IMR-90 (cell line): ENCODE measurements at regions not wholly inside any gene's neighbourhood (a gene's known extent, or its start where the extent isn't known, plus 50 kb on each side); places are given as distances from the start of the nearest gene placed in this dataset.
A peak's percentile ranks its signal among the peaks of the same experiment; 100 is the strongest.

Experiments
- ATAC-seq: fragments of 200-7000 bp; cut with Tn5 transposase; 2 replicates; pipeline ENCODE4 v1.9.1; 2020; ENCODE audit warnings: low read depth, mild to moderate bottlenecking, moderate library complexity
- BruUV-seq: library from RNA; stranded (reverse); fragments of 400-500 nt; replicated peaks from 2 replicates; lab custom pipeline; 2021; lab: Mats Ljungman, UMichigan
- CTCF ChIA-PET: fragments of 300-600 bp; formaldehyde crosslinking; extraction: SDS; loops from one replicate; lab custom pipeline; 2021; ENCODE audit warnings: antibody characterized with exemption; lab: Yijun Ruan, JAX
- POLR2A ChIA-PET: fragments of 300-600 bp; sonication (Branson Sonifier 250); formaldehyde crosslinking; loops from one replicate; lab custom pipeline; 2022; ENCODE audit warnings: antibody characterized with exemption; ENCODE audit not compliant: unreplicated experiment; lab: Charles Lee
- DNase-seq: peaks from one replicate; pipeline ENCODE4 v3.0.0; 2013
- H2AFZ ChIP-seq: replicated peaks from 2 replicates; pipeline ENCODE3; 2013; ENCODE audit warnings: low read length, mild to moderate bottlenecking; ENCODE audit not compliant: poor library complexity
- H2AK5ac ChIP-seq: 2 replicates; pipeline ENCODE4 v1.6.1; 2013; ENCODE audit warnings: low read depth, low read length, inconsistent platforms
- H2AK9ac ChIP-seq: replicated peaks from 2 replicates; pipeline ENCODE3; 2013; ENCODE audit warnings: mild to moderate bottlenecking, low read depth, low read length, moderate library complexity; ENCODE audit not compliant: poor library complexity
- H2BK120ac ChIP-seq: 2 replicates; pipeline ENCODE4 v1.6.1; 2013; ENCODE audit warnings: low read depth, low read length, inconsistent platforms
- H2BK15ac ChIP-seq: 3 replicates; pipeline ENCODE4 v1.6.1; 2013; ENCODE audit warnings: low read depth, low read length, inconsistent platforms
- H2BK20ac ChIP-seq: 2 replicates; pipeline ENCODE4 v1.6.1; 2013; ENCODE audit warnings: low read depth, mild to moderate bottlenecking, inconsistent platforms, low read length, moderate library complexity
- H2BK5ac ChIP-seq: 2 replicates; pipeline ENCODE4 v1.6.1; 2013; ENCODE audit warnings: mild to moderate bottlenecking, low read depth, low read length, inconsistent platforms; ENCODE audit not compliant: poor library complexity, severe bottlenecking
- H3K14ac ChIP-seq: replicated peaks from 2 replicates; pipeline ENCODE4 v1.6.1; 2013; ENCODE audit warnings: low read depth, low read length, inconsistent platforms
- H3K18ac ChIP-seq: 2 replicates; pipeline ENCODE4 v1.6.1; 2013; ENCODE audit warnings: low read depth, low read length, control low read depth
- H3K23ac ChIP-seq: 2 replicates; pipeline ENCODE4 v1.6.1; 2013; ENCODE audit warnings: low read depth, low read length, inconsistent platforms
- H3K27ac ChIP-seq: 2 replicates; pipeline ENCODE4 v1.5.1; 2013; ENCODE audit warnings: mild to moderate bottlenecking, control low read depth, low read length; ENCODE audit not compliant: insufficient read depth
- H3K27me3 ChIP-seq: 2 replicates; pipeline ENCODE4 v1.6.1; 2013; ENCODE audit warnings: low read length; ENCODE audit not compliant: control insufficient read depth, insufficient read depth
- H3K36me3 ChIP-seq: 2 replicates; pipeline ENCODE4 v1.6.1; 2013; ENCODE audit warnings: low read length, mixed read lengths; ENCODE audit not compliant: control insufficient read depth, insufficient read depth
- H3K4ac ChIP-seq: 2 replicates; pipeline ENCODE4 v1.6.1; 2013; ENCODE audit warnings: low read depth, low read length, inconsistent platforms
- H3K4me1 ChIP-seq: 2 replicates; pipeline ENCODE4 v1.6.1; 2013; ENCODE audit warnings: low read length, mixed read lengths; ENCODE audit not compliant: control insufficient read depth, insufficient read depth
- H3K4me2 ChIP-seq: 2 replicates; pipeline ENCODE4 v1.6.1; 2013; ENCODE audit warnings: low read depth, mild to moderate bottlenecking, control low read depth, low read length, moderate library complexity
- H3K4me3 ChIP-seq: 2 replicates; pipeline ENCODE4 v1.5.1; 2013; ENCODE audit warnings: low read depth, mild to moderate bottlenecking, control low read depth, low read length, moderate library complexity; ENCODE audit not compliant: insufficient read depth
- H3K56ac ChIP-seq: 2 replicates; pipeline ENCODE4 v1.6.1; 2013; ENCODE audit warnings: low read length, inconsistent platforms; ENCODE audit not compliant: insufficient read depth; ENCODE audit errors: extremely low read depth
- H3K79me1 ChIP-seq, 2 experiments: 2 replicates each; pipeline ENCODE4 v1.6.1; 2013; ENCODE audit warnings: low read length in 2 of 2, inconsistent platforms in 1 of 2, low read depth in 1 of 2
- H3K9ac ChIP-seq: 2 replicates; pipeline ENCODE4 v1.6.1; 2013; ENCODE audit warnings: low read depth, low read length, control low read depth
- H3K9me1 ChIP-seq: 2 replicates; pipeline ENCODE4 v1.6.1; 2013; ENCODE audit warnings: low read length, inconsistent platforms; ENCODE audit not compliant: insufficient read depth
- H3K9me3 ChIP-seq: 2 replicates; pipeline ENCODE4 v1.6.1; 2013; ENCODE audit warnings: low read length; ENCODE audit not compliant: control insufficient read depth, insufficient read depth
- H4K20me1 ChIP-seq: 2 replicates; pipeline ENCODE4 v1.6.1; 2013; ENCODE audit warnings: low read length, inconsistent platforms; ENCODE audit not compliant: insufficient read depth
- H4K5ac ChIP-seq: 2 replicates; pipeline ENCODE4 v1.6.1; 2013; ENCODE audit warnings: mild to moderate bottlenecking, low read depth, low read length, control low read depth
- H4K8ac ChIP-seq, 2 experiments: 2 replicates each; pipeline ENCODE4 v1.6.1; 2013; ENCODE audit warnings: low read depth in 2 of 2, low read length in 2 of 2, control low read depth in 1 of 2, inconsistent platforms in 1 of 2
- H4K91ac ChIP-seq: 2 replicates; pipeline ENCODE4 v1.6.1; 2013; ENCODE audit warnings: low read depth, low read length, inconsistent platforms; ENCODE audit not compliant: insufficient read depth
- BHLHE40 ChIP-seq: fragments of 150-350 bp; IDR thresholded peaks from 2 replicates; pipeline ENCODE4 v1.6.1; 2016; ENCODE audit warnings: mild to moderate bottlenecking, low read depth, low read length
- CEBPB ChIP-seq: IDR thresholded peaks from 2 replicates; pipeline ENCODE4 v1.6.1; 2012; ENCODE audit warnings: low read depth, low read length, improper control_type of control experiment
- CHD1 ChIP-seq: IDR thresholded peaks from 2 replicates; pipeline ENCODE4 v1.6.1; 2012; ENCODE audit warnings: low read depth, low read length, improper control_type of control experiment
- CTCF ChIP-seq: conservative IDR thresholded peaks from 2 replicates; pipeline ENCODE4 v1.5.1; 2012; ENCODE audit warnings: mild to moderate bottlenecking, low read depth, low read length, improper control_type of control experiment
- ELK1 ChIP-seq: fragments of 150-350 bp; IDR thresholded peaks from 2 replicates; pipeline ENCODE4 v1.6.1; 2016; ENCODE audit warnings: low read depth, mild to moderate bottlenecking, low read length, moderate library complexity, borderline replicate concordance
- FOS ChIP-seq: fragments of 150-350 bp; IDR thresholded peaks from 2 replicates; pipeline ENCODE4 v1.6.1; 2016; ENCODE audit warnings: low read depth, low read length
- MAFK ChIP-seq: IDR thresholded peaks from 2 replicates; pipeline ENCODE4 v1.6.1; 2012; ENCODE audit warnings: low read depth, low read length, improper control_type of control experiment
- MAZ ChIP-seq: IDR thresholded peaks from 2 replicates; pipeline ENCODE4 v1.6.1; 2012; ENCODE audit warnings: low read depth, mild to moderate bottlenecking, low read length, improper control_type of control experiment, moderate library complexity, borderline replicate concordance
- MXI1 ChIP-seq: IDR thresholded peaks from 2 replicates; pipeline ENCODE4 v1.6.1; 2012; ENCODE audit warnings: low read depth, mild to moderate bottlenecking, low read length, moderate library complexity, borderline replicate concordance
- NFE2L2 ChIP-seq: fragments of 150-350 bp; IDR thresholded peaks from 2 replicates; pipeline ENCODE4 v1.6.1; 2016; ENCODE audit warnings: low read depth, mild to moderate bottlenecking, low read length
- POLR2A ChIP-seq: IDR thresholded peaks from 2 replicates; pipeline ENCODE4 v1.6.1; 2012; ENCODE audit warnings: mild to moderate bottlenecking, low read depth, low read length
- RAD21 ChIP-seq: IDR thresholded peaks from 2 replicates; pipeline ENCODE4 v1.6.1; 2012; ENCODE audit warnings: low read length, improper control_type of control experiment
- RCOR1 ChIP-seq: IDR thresholded peaks from 2 replicates; pipeline ENCODE4 v1.6.1; 2012; ENCODE audit warnings: mild to moderate bottlenecking, low read length, improper control_type of control experiment; ENCODE audit not compliant: insufficient replicate concordance
- RFX5 ChIP-seq: IDR thresholded peaks from 2 replicates; pipeline ENCODE4 v1.8.0; 2012; ENCODE audit warnings: low read depth, mild to moderate bottlenecking, low read length, moderate library complexity
- SMC3 ChIP-seq: fragments of 150-350 bp; IDR thresholded peaks from 2 replicates; pipeline ENCODE4 v1.6.1; 2016; ENCODE audit warnings: low read depth, mild to moderate bottlenecking, antibody characterized with exemption, low read length, moderate library complexity
- WGBS, 2 experiments: methylation state at CpG; one replicate each; pipeline versions ENCODE4 v1.1.5 to v1.1.7; 2013; ENCODE audit warnings: missing lambda C conversion rate in 2 of 2; ENCODE audit not compliant: insufficient read length in 1 of 2; ENCODE audit errors: extremely low coverage in 2 of 2; 5-methylcytosine and 5-hydroxymethylcytosine counted together
- dilution Hi-C: fragments of 300-500 bp; cut with HindIII; formaldehyde crosslinking; loops from one replicate; pipeline ENCODE4 v1.14.3; 2018; ENCODE audit warnings: low sequenced_read_pairs; ENCODE audit not compliant: unreplicated experiment
- in situ Hi-C: fragments of 300-500 bp; cut with MboI; formaldehyde crosslinking; loops from 3 replicates; pipeline ENCODE4 v1.14.3; 2019; ENCODE audit warnings: low sequenced_read_pairs, inconsistent platforms, mixed read lengths
- intact Hi-C: fragments of 100-400 bp; cut with micrococcal nuclease; formaldehyde crosslinking; loops from 2 replicates; pipeline ENCODE4 v1.10.0; 2022
- TF ChIP-seq, protein P1 (sequence below): fragments of 150-350 bp; IDR thresholded peaks from 2 replicates; pipeline ENCODE4 v1.6.1; 2017; ENCODE audit warnings: mild to moderate bottlenecking, antibody characterized with exemption, low read length, low read depth

DNA sequence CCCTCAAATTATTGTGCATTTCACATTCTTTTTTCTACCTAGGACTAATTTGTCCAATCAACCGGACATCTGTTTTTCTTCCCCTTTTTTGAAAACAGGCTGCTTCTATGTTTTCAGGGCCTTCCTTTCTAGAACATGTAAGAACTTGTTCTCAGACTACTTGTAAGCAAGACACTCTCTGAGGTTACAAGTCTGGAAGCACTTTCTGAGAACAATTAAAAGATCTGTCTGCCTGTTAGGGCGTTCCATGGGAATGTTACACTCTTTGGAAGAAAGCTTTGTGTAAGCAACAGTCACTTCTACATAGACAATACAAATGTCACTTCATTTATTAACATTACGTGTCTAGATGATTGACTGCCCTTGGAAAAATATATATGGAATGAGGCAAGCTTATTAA is 50.9 kb upstream of the HSPB3 start:
- H3K9ac ChIP-seq, result no peak overlapping the region
- H4K91ac ChIP-seq, result no peak overlapping the region
- H4K5ac ChIP-seq, result peak overlapping the region; percentile 88
- no TSS peak for BruUV-seq
- no peaks in the 10 kb centered on the region for H3K9me1 ChIP-seq
- peak overlapping the region; percentile 55; the same call in 1 of the 2 replicates for H3K27ac ChIP-seq
- no peak overlapping the region; a peak in 1 of 4 replicates for H4K8ac ChIP-seq
- no peak overlapping the region for H2AK9ac ChIP-seq
- H3K4me2 ChIP-seq, result no peak overlapping the region
- H3K56ac ChIP-seq, result no peak overlapping the region
- no peak overlapping the region for H3K4me3 ChIP-seq
- POLR2A ChIA-PET, result no interaction called here
- 60% methylated on average over 1 of the region's 3 CpGs; no CpG with 5 or more reads in 1 of the 2 experiments for WGBS, 2 experiments
- peak overlapping the region; percentile 20; the same call in 1 of the 2 replicates for H3K14ac ChIP-seq
- H3K27me3 ChIP-seq, result peaks cover 9% of the 10 kb centered on the region
- no peaks in the 10 kb centered on the region for H4K20me1 ChIP-seq
- ATAC-seq (peak; percentile 32), DNase-seq (peak; percentile 5)
- H2BK20ac ChIP-seq, result peak overlapping the region; percentile 32; the same call in 1 of the 2 replicates
- peak overlapping the region; percentile 87 for H3K18ac ChIP-seq
- dilution Hi-C loops, result no loop called here
- H2BK120ac ChIP-seq, result peak overlapping the region; percentile 20; the same call in 1 of the 2 replicates
- no peak overlapping the region for H2BK15ac ChIP-seq
- H2AK5ac ChIP-seq, result no peak overlapping the region
- H3K9me3 ChIP-seq, result no peaks in the 10 kb centered on the region
- H3K79me1 ChIP-seq, result no peaks in the 10 kb centered on the region
- TF ChIP-seq, protein P1, sequence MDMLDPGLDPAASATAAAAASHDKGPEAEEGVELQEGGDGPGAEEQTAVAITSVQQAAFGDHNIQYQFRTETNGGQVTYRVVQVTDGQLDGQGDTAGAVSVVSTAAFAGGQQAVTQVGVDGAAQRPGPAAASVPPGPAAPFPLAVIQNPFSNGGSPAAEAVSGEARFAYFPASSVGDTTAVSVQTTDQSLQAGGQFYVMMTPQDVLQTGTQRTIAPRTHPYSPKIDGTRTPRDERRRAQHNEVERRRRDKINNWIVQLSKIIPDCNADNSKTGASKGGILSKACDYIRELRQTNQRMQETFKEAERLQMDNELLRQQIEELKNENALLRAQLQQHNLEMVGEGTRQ, result no peak
- TF ChIP-seq SMC3 (no peak), ELK1 (no peak), NFE2L2 (no peak), MAFK (no peak), MAZ (no peak), CEBPB (no peak), RAD21 (no peak), CHD1 (no peak), RCOR1 (no peak), MXI1 (no peak), CTCF (no peak), RFX5 (no peak), POLR2A (no peak), FOS (no peak), BHLHE40 (no peak)
- peak overlapping the region; percentile 42 for H2BK5ac ChIP-seq
- no peak overlapping the region for H3K23ac ChIP-seq
- intact Hi-C loops, result loop anchor here (5.0 kb wide), 1 partner anchor 87 kb away; no protein-coding TSS in a partner anchor
- CTCF ChIA-PET, result no interaction called here
- no peaks in the 10 kb centered on the region for H3K4me1 ChIP-seq
- in situ Hi-C loops, result no loop called here
- H2AFZ ChIP-seq, result no peak overlapping the region
- no peak overlapping the region for H3K4ac ChIP-seq
- H3K36me3 ChIP-seq, result no peaks in the 10 kb centered on the region
